GM21447 (cell line): ENCODE measurements at regions not wholly inside any gene's neighbourhood (a gene's known extent, or its start where the extent isn't known, plus 50 kb on each side); places are given as distances from the start of the nearest gene placed in this dataset.
"Not testable (repeated sequence)": the region's sequence is repeated elsewhere in the genome, so short reads cannot be mapped to it uniquely, and the experiment has no call there.

Experiments
- ATAC-seq: cut with Tn5 transposase; IDR thresholded peaks from one replicate; pipeline ENCODE4 v1.9.1; 2021; ENCODE audit not compliant: unreplicated experiment

DNA sequence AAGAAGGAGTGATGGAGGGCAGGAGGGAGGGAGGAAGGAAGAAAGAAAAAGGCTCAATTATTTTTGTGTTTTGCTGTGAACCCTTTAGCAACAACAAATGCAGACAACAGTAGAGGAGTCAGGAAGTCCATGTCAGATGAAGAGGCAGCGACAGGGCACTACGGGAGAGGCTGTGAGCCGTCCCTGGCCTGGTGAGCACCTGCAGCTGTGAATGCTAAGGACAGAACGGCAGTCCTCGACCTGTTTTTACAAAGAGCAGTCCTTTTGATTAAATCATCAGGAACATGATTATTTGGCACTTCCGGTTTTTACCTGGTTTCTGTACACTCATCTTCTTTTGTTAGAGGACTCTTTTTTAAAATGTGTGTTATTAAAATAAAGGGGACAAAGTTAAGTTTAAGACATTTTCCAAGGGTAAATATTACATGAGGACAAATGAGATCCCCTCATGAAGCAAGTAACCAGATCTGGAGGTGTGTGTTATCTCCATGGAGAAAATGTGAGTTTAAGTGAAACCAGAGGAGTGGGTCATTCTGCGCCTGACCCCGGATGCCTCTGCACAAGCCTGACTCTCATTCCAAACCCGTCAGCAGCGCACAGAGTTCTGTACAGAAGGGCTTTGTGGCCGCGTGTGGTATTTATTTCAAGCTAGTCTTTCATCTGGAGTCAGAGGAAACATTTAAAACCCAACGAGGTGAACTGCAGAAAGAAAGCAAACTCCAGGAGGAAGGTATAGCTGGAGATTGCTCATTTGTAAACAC, 492.5 kb downstream of the SOX11 start:
- ATAC-seq = no peak

- ATAC-seq = no peak
Observed at GRCh38 chr2:6186332-6187151, 494.4 kb downstream of the SOX11 start.

DNA sequence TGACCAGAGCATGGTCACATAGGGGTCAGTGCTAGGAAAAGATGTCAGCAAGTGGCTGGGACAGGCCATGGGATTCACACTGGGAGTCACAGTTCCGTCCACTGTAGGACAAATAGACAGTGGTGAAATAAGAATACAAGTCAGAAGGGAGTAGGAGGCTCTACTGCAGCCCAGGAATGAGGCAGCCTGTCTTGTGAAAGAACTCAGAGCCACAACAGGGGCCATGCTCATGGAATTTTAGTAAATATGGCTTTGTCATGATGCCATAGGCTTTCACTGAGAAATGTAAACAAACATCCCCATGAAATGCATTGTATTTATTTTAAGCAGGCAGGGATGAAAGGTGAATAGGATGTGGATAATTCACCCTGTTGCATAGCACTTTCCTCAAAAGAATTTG, 504.3 kb downstream of the SOX11 start:
- no peak for ATAC-seq

GRCh38 chr2:6198370-6198919, 506.3 kb downstream of the SOX11 start:
- ATAC-seq = not testable (repeated sequence)

- no peak for ATAC-seq
Observed at GRCh38 chr2:6202756-6203155, 510.6 kb downstream of the SOX11 start.

DNA sequence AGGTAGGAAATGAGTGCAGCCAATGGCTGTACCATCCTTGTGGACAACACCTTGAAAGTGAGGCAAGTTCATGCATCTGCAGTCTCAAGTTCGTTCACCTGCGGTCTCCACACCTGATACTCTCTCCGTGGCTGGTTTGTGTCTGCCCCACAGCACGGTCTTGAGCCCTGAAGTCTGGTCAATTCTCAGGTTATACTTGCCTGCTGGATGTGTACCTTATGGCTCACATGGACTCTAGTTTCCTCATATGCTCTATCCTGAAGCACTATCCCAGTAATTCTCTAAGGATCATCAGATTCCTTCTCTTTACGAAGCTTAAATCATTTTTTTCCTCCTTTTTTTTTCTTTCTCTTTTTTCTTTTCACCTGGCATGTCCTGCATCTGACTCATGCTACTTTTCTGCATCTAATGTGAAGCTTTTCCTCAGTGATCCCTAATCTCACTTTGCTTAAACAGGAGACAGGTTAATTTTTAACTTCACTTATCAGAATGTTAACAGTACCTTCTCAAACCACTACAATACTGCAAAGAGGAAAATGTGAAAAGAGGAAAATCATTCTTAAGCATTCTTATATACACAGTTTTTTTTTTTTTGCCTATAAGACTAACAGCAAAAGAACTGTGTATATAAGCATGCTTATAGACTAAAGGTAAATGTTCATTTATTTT, 511.2 kb downstream of the SOX11 start:
- ATAC-seq = no peak

- no peak for ATAC-seq
Observed at GRCh38 chr2:6206882-6207281, 514.7 kb downstream of the SOX11 start.

GRCh38 chr2:6211236-6211635, 519.1 kb downstream of the SOX11 start:
- no peak for ATAC-seq

DNA sequence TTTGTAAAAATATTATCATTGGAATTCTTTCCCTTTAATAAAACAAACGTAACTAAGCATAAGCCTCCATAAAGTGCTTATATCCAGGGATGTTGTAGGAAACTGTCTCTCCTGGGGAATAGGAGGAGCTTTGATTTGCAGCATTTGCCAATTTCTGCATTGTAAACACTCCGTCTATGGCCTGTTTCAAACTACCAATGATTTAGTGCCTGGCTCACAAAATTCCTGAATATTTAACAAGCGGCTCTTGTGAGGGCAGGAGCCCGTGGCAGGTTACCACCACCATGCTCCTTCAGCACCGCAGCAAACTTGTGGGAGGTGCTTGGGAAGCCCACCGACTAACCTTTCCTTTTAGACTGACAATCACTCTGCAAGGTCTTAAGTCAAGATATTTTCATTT, 520.3 kb downstream of the SOX11 start:
- ATAC-seq = no peak

DNA sequence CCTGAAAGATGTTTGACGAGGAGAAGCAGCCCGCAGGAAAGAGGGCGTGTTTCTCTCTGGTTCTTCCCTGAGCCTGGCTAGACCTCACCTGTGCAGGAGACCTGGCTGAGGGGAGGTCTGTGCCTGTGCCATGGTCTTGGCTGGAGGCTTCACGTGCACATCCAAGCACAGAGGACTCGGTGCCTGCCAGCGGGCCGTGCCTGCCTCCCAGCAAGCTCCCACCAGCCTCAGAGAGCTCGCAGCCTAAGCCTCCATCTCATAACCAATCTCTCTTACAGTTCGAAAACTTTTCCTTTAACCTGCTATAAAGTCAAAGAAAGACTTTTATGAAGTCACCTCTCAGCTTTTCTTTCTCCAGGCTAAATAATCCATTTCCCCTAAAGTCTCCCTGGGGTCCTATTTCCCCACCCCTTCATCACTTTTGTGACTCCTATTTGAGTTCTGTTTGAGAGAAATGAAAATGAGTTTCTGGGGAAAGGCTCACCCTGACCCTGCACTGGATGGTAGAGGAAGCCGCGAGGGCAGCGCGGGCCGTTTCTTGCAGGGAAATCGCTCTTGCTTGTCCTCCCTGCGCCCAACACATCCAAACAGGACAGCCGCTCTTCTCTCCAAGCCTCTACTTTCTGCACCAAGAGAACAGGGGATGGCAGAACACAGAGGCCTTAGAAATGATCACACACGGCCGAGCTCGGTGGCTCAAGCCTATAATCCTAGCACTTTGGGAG, 521.0 kb downstream of the SOX11 start:
- ATAC-seq = no peak

GRCh38 chr2:6214471-6214870, 522.3 kb downstream of the SOX11 start:
- ATAC-seq = no peak

DNA sequence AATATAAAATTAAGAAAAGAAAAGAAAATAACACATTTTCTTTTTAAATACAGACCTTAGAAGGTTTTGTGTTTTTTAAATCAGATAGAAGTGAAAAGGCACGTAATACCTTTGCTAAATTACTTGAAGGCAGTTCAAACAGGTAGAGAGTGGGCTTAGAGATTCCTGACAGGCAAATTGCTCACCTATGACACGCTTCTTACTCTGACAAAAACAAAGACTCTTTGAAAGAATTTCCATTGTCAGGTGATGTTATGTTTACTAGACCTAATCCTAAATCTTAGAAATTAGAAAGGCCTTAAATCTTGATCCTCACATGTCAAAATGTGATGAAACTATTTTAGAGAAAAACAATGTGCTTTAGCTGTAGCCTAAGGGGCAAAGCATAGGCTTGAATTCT, 522.9 kb downstream of the SOX11 start:
- ATAC-seq = no peak

GRCh38 chr2:6216234-6216633, 524.0 kb downstream of the SOX11 start:
- ATAC-seq = no peak

- ATAC-seq = no peak
Observed at GRCh38 chr2:6218926-6219325, 526.7 kb downstream of the SOX11 start.

- ATAC-seq = no peak
Observed at GRCh38 chr2:6219906-6220305, 527.7 kb downstream of the SOX11 start.

- ATAC-seq = no peak
Observed at GRCh38 chr2:6222296-6222695, 530.1 kb downstream of the SOX11 start.

DNA sequence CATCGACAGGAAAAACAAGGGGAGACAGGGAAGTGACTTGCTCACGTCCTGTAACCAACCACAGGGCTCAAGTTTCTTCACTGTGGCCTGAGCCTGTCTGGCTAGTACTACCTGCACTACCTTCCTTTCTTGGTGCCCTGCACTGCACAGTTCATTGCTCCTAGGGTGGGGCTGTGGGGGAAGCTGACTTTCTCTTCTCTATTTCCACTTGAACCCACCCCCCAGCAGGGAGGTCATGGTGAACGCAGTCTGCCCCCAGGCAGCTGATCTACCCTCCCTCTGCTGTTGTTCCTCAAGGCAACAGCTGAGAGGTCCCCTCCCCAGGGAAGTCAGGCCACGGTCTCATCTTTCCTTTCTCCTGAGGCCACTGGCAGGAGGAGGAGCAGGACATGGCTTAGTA, 532.1 kb downstream of the SOX11 start:
- ATAC-seq = peak; percentile 75

- no peak for ATAC-seq
Observed at GRCh38 chr2:6228251-6228650, 536.1 kb downstream of the SOX11 start.

GRCh38 chr2:6231166-6231565, 539.0 kb downstream of the SOX11 start:
- ATAC-seq = no peak

GRCh38 chr2:6233993-6234392, 541.8 kb downstream of the SOX11 start:
- ATAC-seq = no peak

GRCh38 chr2:6234702-6235101, 542.5 kb downstream of the SOX11 start:
- no peak for ATAC-seq
